ENCODE measurements at regions not wholly inside any gene's neighbourhood (a gene's known extent, or its start where the extent isn't known, plus 50 kb on each side); places are given as distances from the start of the nearest gene placed in this dataset.

GRCh38 chr11:41983475-41983874 lies 524.0 kb upstream of the LRRC4C start:
- H3K4me1 Mint-ChIP-seq = no peaks in the 10 kb centered on the region
- H3K36me3 Mint-ChIP-seq (ENCODE audit: low read depth) = no peaks in the 10 kb centered on the region
- ATAC-seq (ENCODE audit: low read depth) = no peak
- ChIA-PET POLR2A (no interaction called here), CTCF (no interaction called here)
- H3K27ac Mint-ChIP-seq = no peak overlapping the region
- no peak for DNase-seq
- intact Hi-C loops (cut with micrococcal nuclease) = no loop called here
- no peak overlapping the region for H3K4me3 Mint-ChIP-seq
- H3K9me3 Mint-ChIP-seq = peaks cover 14% of the 10 kb centered on the region
- no peaks in the 10 kb centered on the region for H3K27me3 Mint-ChIP-seq
- no peak for TF ChIP-seq CTCF (IDR thresholded peaks at IDR 0.05)

GRCh38 chr11:41984023-41984422 lies 524.6 kb upstream of the LRRC4C start:
- DNase-seq (no peak), ATAC-seq (ENCODE audit: low read depth) (no peak)
- CTCF ChIA-PET = no interaction called here
- Mint-ChIP-seq H3K27ac (no peak overlapping the region), H3K9me3 (peaks cover 12% of the 10 kb centered on the region), H3K4me1 (no peaks in the 10 kb centered on the region), H3K27me3 (no peaks in the 10 kb centered on the region), H3K4me3 (no peak overlapping the region), H3K36me3 (ENCODE audit: low read depth) (no peaks in the 10 kb centered on the region)
- POLR2A ChIA-PET = no interaction called here
- no peak for TF ChIP-seq CTCF (IDR thresholded peaks at IDR 0.05)
- intact Hi-C loops (cut with micrococcal nuclease) = no loop called here

- Mint-ChIP-seq H3K4me3 (no peak overlapping the region), H3K27me3 (no peaks in the 10 kb centered on the region), H3K4me1 (no peaks in the 10 kb centered on the region), H3K27ac (no peak overlapping the region), H3K36me3 (ENCODE audit: low read depth) (no peaks in the 10 kb centered on the region), H3K9me3 (peaks cover 10% of the 10 kb centered on the region)
- no peak for ATAC-seq (ENCODE audit: low read depth)
- no peak for DNase-seq
- intact Hi-C loops (cut with micrococcal nuclease) = no loop called here
- ChIA-PET CTCF (no interaction called here), POLR2A (no interaction called here)
- no peak for TF ChIP-seq CTCF (IDR thresholded peaks at IDR 0.05)
Observed at GRCh38 chr11:41985799-41986198, 526.3 kb upstream of the LRRC4C start.

GRCh38 chr11:41988951-41989572 lies 529.6 kb upstream of the LRRC4C start:
- intact Hi-C loops (cut with micrococcal nuclease) = no loop called here
- DNase-seq = no peak
- no peaks in the 10 kb centered on the region for H3K27me3 Mint-ChIP-seq
- CTCF ChIA-PET = no interaction called here
- no peaks in the 10 kb centered on the region for H3K4me1 Mint-ChIP-seq
- POLR2A ChIA-PET = no interaction called here
- H3K36me3 Mint-ChIP-seq (ENCODE audit: low read depth) = no peaks in the 10 kb centered on the region
- no peak for ATAC-seq (ENCODE audit: low read depth)
- H3K4me3 Mint-ChIP-seq = no peak overlapping the region
- H3K27ac Mint-ChIP-seq = no peak overlapping the region
- TF ChIP-seq CTCF (IDR thresholded peaks at IDR 0.05) = no peak
- H3K9me3 Mint-ChIP-seq = peaks cover 3% of the 10 kb centered on the region

GRCh38 chr11:41989823-41990380 lies 530.5 kb upstream of the LRRC4C start:
- H3K36me3 Mint-ChIP-seq (ENCODE audit: low read depth) = no peaks in the 10 kb centered on the region
- ChIA-PET CTCF (no interaction called here), POLR2A (no interaction called here)
- H3K4me1 Mint-ChIP-seq = no peaks in the 10 kb centered on the region
- no peaks in the 10 kb centered on the region for H3K27me3 Mint-ChIP-seq
- H3K4me3 Mint-ChIP-seq = no peak overlapping the region
- no peak for DNase-seq
- intact Hi-C loops (cut with micrococcal nuclease) = no loop called here
- peaks cover 7% of the 10 kb centered on the region for H3K9me3 Mint-ChIP-seq
- no peak for TF ChIP-seq CTCF (IDR thresholded peaks at IDR 0.05)
- H3K27ac Mint-ChIP-seq = no peak overlapping the region
- no peak for ATAC-seq (ENCODE audit: low read depth)

All from activated B cell treated with CpG ODN at 0.5 μM for 24 hours (primary cell).